Neural progenitor cell (in vitro differentiated cells): ENCODE measurements at regions not wholly inside any gene's neighbourhood (a gene's known extent, or its start where the extent isn't known, plus 50 kb on each side); places are given as distances from the start of the nearest gene placed in this dataset.
"Not testable (repeated sequence)": the region's sequence is repeated elsewhere in the genome, so short reads cannot be mapped to it uniquely, and the experiment has no call there.

ENCODE experiments used
- DNase-seq: peaks from one replicate; pipeline ENCODE4 v3.0.0-alpha.2; 2016; ENCODE audit warnings: low spot score
- H2AFZ ChIP-seq: fragments of 200-600 bp; sonication (generic); replicated peaks from 2 replicates; pipeline ENCODE4 v1.6.1; 2016; ENCODE audit warnings: antibody characterized with exemption
- H3F3A ChIP-seq: fragments of 200-600 bp; sonication (generic); 2 replicates; pipeline ENCODE4 v1.6.1; 2016; ENCODE audit warnings: antibody characterized with exemption, low read depth
- H3K27ac ChIP-seq: fragments of 200-600 bp; sonication (generic); 2 replicates; pipeline ENCODE4 v1.5.1; 2016; ENCODE audit warnings: mild to moderate bottlenecking
- H3K27me3 ChIP-seq: fragments of 200-600 bp; sonication (generic); 2 replicates; pipeline ENCODE4 v1.6.1; 2016; ENCODE audit warnings: mild to moderate bottlenecking, moderate library complexity
- H3K36me3 ChIP-seq: fragments of 200-600 bp; sonication (generic); 2 replicates; pipeline ENCODE4 v1.5.1; 2016
- H3K4me1 ChIP-seq: fragments of 200-600 bp; sonication (generic); 2 replicates; pipeline ENCODE4 v1.6.1; 2016; ENCODE audit warnings: mixed run types
- H3K4me2 ChIP-seq: fragments of 200-600 bp; sonication (generic); 2 replicates; pipeline ENCODE4 v1.6.1; 2016
- H3K4me3 ChIP-seq: fragments of 200-600 bp; sonication (generic); 2 replicates; pipeline ENCODE4 v1.5.1; 2016
- H3K79me2 ChIP-seq: fragments of 200-600 bp; sonication (generic); 2 replicates; pipeline ENCODE4 v1.6.1; 2016; ENCODE audit warnings: low read depth
- H3K9ac ChIP-seq: fragments of 200-600 bp; sonication (generic); 2 replicates; pipeline ENCODE4 v1.6.1; 2016
- H3K9me3 ChIP-seq: fragments of 200-600 bp; sonication (generic); 2 replicates; pipeline ENCODE4 v1.5.1; 2016; ENCODE audit warnings: low read depth
- H4K20me1 ChIP-seq: fragments of 200-600 bp; sonication (generic); 2 replicates; pipeline ENCODE4 v1.6.1; 2016; ENCODE audit warnings: low read depth
- H3K27ac Mint-ChIP-seq: 3 replicates; pipeline ENCODE4 v1.8.0; 2021; ENCODE audit warnings: mixed read lengths
- H3K27me3 Mint-ChIP-seq: 2 replicates; pipeline ENCODE4 v1.8.0; 2022; ENCODE audit warnings: low read depth, mild to moderate bottlenecking, inconsistent platforms, moderate library complexity, mixed read lengths; ENCODE audit not compliant: insufficient read depth
- H3K36me3 Mint-ChIP-seq: 3 replicates; pipeline ENCODE4 v1.8.0; 2021; ENCODE audit warnings: mixed read lengths
- H3K4me1 Mint-ChIP-seq: 3 replicates; pipeline ENCODE4 v1.8.0; 2021; ENCODE audit warnings: mixed read lengths
- H3K4me3 Mint-ChIP-seq: 3 replicates; pipeline ENCODE4 v1.8.0; 2021; ENCODE audit warnings: mild to moderate bottlenecking, moderate library complexity, mixed read lengths
- H3K9me3 Mint-ChIP-seq: 3 replicates; pipeline ENCODE4 v1.8.0; 2020; ENCODE audit warnings: mixed read lengths
- CTCF ChIP-seq: fragments of 200-600 bp; sonication (generic); IDR thresholded peaks from 2 replicates; pipeline ENCODE4 v1.5.1; 2017; ENCODE audit warnings: antibody characterized with exemption, mild to moderate bottlenecking
- EZH2 ChIP-seq: fragments of 200-600 bp; sonication (generic); IDR thresholded peaks from 2 replicates; pipeline ENCODE4 v1.6.1; 2017; ENCODE audit warnings: antibody characterized with exemption, mild to moderate bottlenecking, moderate library complexity
- EZH2phosphoT487 ChIP-seq: fragments of 200-600 bp; sonication (generic); IDR thresholded peaks from 2 replicates; pipeline ENCODE4 v1.6.1; 2017; ENCODE audit warnings: antibody characterized with exemption

GRCh38 chr3:75362086-75362784, 301.9 kb upstream of the FRG2C start:
- not testable (repeated sequence) for H3K9me3 Mint-ChIP-seq, H3K27me3 Mint-ChIP-seq, H3K4me1 ChIP-seq, H3K36me3 Mint-ChIP-seq, H3K27me3 ChIP-seq, H2AFZ ChIP-seq, H3K27ac Mint-ChIP-seq, H3K4me3 ChIP-seq, H3K4me3 Mint-ChIP-seq, H3K27ac ChIP-seq, H3F3A ChIP-seq, H3K36me3 ChIP-seq, H3K4me1 Mint-ChIP-seq, H3K4me2 ChIP-seq, H3K9ac ChIP-seq, H3K9me3 ChIP-seq, H4K20me1 ChIP-seq, H3K79me2 ChIP-seq, DNase-seq
- TF ChIP-seq CTCF: peak; percentile 41

GRCh38 chr3:75372964-75373363, 291.2 kb upstream of the FRG2C start:
- H4K20me1 ChIP-seq, H3K4me1 ChIP-seq, H3K36me3 ChIP-seq, H2AFZ ChIP-seq, DNase-seq, H3K9ac ChIP-seq, H3K9me3 ChIP-seq, H3K4me1 Mint-ChIP-seq, H3F3A ChIP-seq, H3K9me3 Mint-ChIP-seq, H3K27me3 ChIP-seq, H3K27ac Mint-ChIP-seq, H3K27me3 Mint-ChIP-seq, H3K27ac ChIP-seq, H3K4me3 Mint-ChIP-seq, H3K4me3 ChIP-seq, H3K36me3 Mint-ChIP-seq, H3K4me2 ChIP-seq, H3K79me2 ChIP-seq: not testable (repeated sequence)

GRCh38 chr3:75379840-75380239, 284.3 kb upstream of the FRG2C start:
- not testable (repeated sequence) for H3K27ac Mint-ChIP-seq, H3F3A ChIP-seq, H3K4me3 ChIP-seq, H3K79me2 ChIP-seq, H3K27ac ChIP-seq, H3K9me3 Mint-ChIP-seq, H3K27me3 ChIP-seq, H3K4me2 ChIP-seq, H4K20me1 ChIP-seq, H3K36me3 ChIP-seq, H3K36me3 Mint-ChIP-seq, H3K9ac ChIP-seq, H3K27me3 Mint-ChIP-seq, DNase-seq, H2AFZ ChIP-seq, H3K4me1 ChIP-seq, H3K4me1 Mint-ChIP-seq, H3K9me3 ChIP-seq
- H3K4me3 Mint-ChIP-seq: peak overlapping the region; percentile 0

- Mint-ChIP-seq H3K4me3 (no peak overlapping the region), H3K9me3 (peaks cover 2% of the 10 kb centered on the region), H3K36me3 (no peaks in the 10 kb centered on the region), H3K27me3 (peaks cover 11% of the 10 kb centered on the region), H3K4me1 (peaks cover 8% of the 10 kb centered on the region), H3K27ac (no peak overlapping the region)
- Histone ChIP-seq H3K4me3 (no peak overlapping the region), H3K36me3 (no peaks in the 10 kb centered on the region), H3K79me2 (no peaks in the 10 kb centered on the region), H4K20me1 (no peaks in the 10 kb centered on the region), H3K9ac (no peak overlapping the region), H3K27ac (no peak overlapping the region), H3K27me3 (no peaks in the 10 kb centered on the region), H3K9me3 (no peaks in the 10 kb centered on the region), H3F3A (no peaks in the 10 kb centered on the region), H3K4me1 (no peaks in the 10 kb centered on the region), H2AFZ (no peak overlapping the region), H3K4me2 (no peak overlapping the region)
- no peak for DNase-seq
- TF ChIP-seq EZH2phosphoT487 (no peak), EZH2 (no peak), CTCF (no peak)
Measured at GRCh38 chr3:75380276-75380771, 283.8 kb upstream of the FRG2C start.

GRCh38 chr3:75384016-75384415, 280.1 kb upstream of the FRG2C start:
- H3F3A ChIP-seq, H3K9me3 Mint-ChIP-seq, H3K27me3 Mint-ChIP-seq, H3K36me3 ChIP-seq, H3K4me3 Mint-ChIP-seq, DNase-seq, H3K79me2 ChIP-seq, H3K4me2 ChIP-seq, H3K4me1 ChIP-seq, H3K27ac ChIP-seq, H3K27me3 ChIP-seq, H3K9me3 ChIP-seq, H4K20me1 ChIP-seq, H3K4me3 ChIP-seq, H2AFZ ChIP-seq, H3K27ac Mint-ChIP-seq, H3K36me3 Mint-ChIP-seq, H3K9ac ChIP-seq: not testable (repeated sequence)
- peaks cover 11% of the 10 kb centered on the region for H3K4me1 Mint-ChIP-seq

- not testable (repeated sequence) for H2AFZ ChIP-seq, H3F3A ChIP-seq, H4K20me1 ChIP-seq, H3K4me3 Mint-ChIP-seq, H3K27ac ChIP-seq, H3K36me3 Mint-ChIP-seq, H3K4me2 ChIP-seq, DNase-seq, H3K27me3 Mint-ChIP-seq, H3K9me3 ChIP-seq, H3K27ac Mint-ChIP-seq, H3K27me3 ChIP-seq, H3K9me3 Mint-ChIP-seq, H3K4me3 ChIP-seq, H3K36me3 ChIP-seq, H3K79me2 ChIP-seq, H3K9ac ChIP-seq, H3K4me1 ChIP-seq
- peaks cover 16% of the 10 kb centered on the region for H3K4me1 Mint-ChIP-seq
Measured at GRCh38 chr3:75388486-75389124, 275.5 kb upstream of the FRG2C start.
